Raji (cell line): ENCODE measurements at regions not wholly inside any gene's neighbourhood (a gene's known extent, or its start where the extent isn't known, plus 50 kb on each side); places are given as distances from the start of the nearest gene placed in this dataset.

Source experiments
- POLR2A ChIP-seq: IDR thresholded peaks from 2 replicates; pipeline ENCODE4 v1.6.1; 2011; ENCODE audit warnings: low read depth, low read length, control low read depth; ENCODE audit not compliant: insufficient read depth

- TF ChIP-seq POLR2A, result no peak
Observed at GRCh38 chr13:105368781-105369180, 1166.7 kb downstream of the EFNB2 start.

GRCh38 chr13:105365831-105366230 lies 1169.6 kb downstream of the EFNB2 start:
- no peak for TF ChIP-seq POLR2A

GRCh38 chr13:105365021-105365550 lies 1170.4 kb downstream of the EFNB2 start:
- no peak for TF ChIP-seq POLR2A

GRCh38 chr13:105364191-105364590 lies 1171.3 kb downstream of the EFNB2 start:
- no peak for TF ChIP-seq POLR2A

GRCh38 chr13:105363261-105364190 lies 1171.9 kb downstream of the EFNB2 start:
- no peak for TF ChIP-seq POLR2A

- TF ChIP-seq POLR2A, result no peak
Observed at GRCh38 chr13:105353654-105354053, 1181.8 kb downstream of the EFNB2 start.

- no peak for TF ChIP-seq POLR2A
Observed at GRCh38 chr13:105349082-105349723, 1186.3 kb downstream of the EFNB2 start.

GRCh38 chr13:105346141-105346775 lies 1189.2 kb downstream of the EFNB2 start:
- TF ChIP-seq POLR2A, result no peak

- TF ChIP-seq POLR2A, result no peak
Observed at GRCh38 chr13:105345730-105346129, 1189.7 kb downstream of the EFNB2 start.

GRCh38 chr13:105345131-105345530 lies 1190.3 kb downstream of the EFNB2 start:
- TF ChIP-seq POLR2A, result no peak

- TF ChIP-seq POLR2A, result no peak
Observed at GRCh38 chr13:105343134-105343806, 1192.2 kb downstream of the EFNB2 start.

GRCh38 chr13:105342281-105342820 lies 1193.1 kb downstream of the EFNB2 start:
- TF ChIP-seq POLR2A, result no peak

GRCh38 chr13:105341758-105342157 lies 1193.7 kb downstream of the EFNB2 start:
- TF ChIP-seq POLR2A, result no peak

GRCh38 chr13:105341256-105341655 lies 1194.2 kb downstream of the EFNB2 start:
- no peak for TF ChIP-seq POLR2A

GRCh38 chr13:105340061-105340606 lies 1195.3 kb downstream of the EFNB2 start:
- no peak for TF ChIP-seq POLR2A

- TF ChIP-seq POLR2A, result no peak
Observed at GRCh38 chr13:105338773-105339172, 1196.7 kb downstream of the EFNB2 start.
